HG03060 (cell line): ENCODE measurements at regions not wholly inside any gene's neighbourhood (a gene's known extent, or its start where the extent isn't known, plus 50 kb on each side); places are given as distances from the start of the nearest gene placed in this dataset.

Experiments
- ATAC-seq: cut with Tn5 transposase; IDR thresholded peaks from one replicate; pipeline ENCODE4 v1.9.1; 2021; ENCODE audit warnings: low read depth, moderate number of reproducible peaks; ENCODE audit not compliant: unreplicated experiment

DNA sequence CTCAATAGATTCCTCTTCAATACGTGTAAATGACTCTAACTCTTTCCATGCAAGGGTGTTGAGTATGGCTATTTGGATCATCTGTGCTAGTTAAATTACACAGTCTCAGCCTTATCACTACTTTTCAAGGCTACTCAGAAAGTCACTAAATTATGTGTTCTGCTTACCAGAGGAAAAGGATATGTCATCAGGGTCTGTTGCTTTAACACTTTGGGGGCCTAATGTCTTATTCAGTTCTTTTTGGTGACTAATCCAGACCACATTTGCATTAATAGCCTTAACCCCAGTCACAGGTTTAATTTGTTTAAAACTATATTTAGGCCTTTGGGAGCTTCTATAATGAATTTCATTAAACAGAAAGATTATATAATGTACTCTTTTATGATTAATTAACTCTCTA lies 649.3 kb downstream of the RPS29 start:
- no peak for ATAC-seq

DNA sequence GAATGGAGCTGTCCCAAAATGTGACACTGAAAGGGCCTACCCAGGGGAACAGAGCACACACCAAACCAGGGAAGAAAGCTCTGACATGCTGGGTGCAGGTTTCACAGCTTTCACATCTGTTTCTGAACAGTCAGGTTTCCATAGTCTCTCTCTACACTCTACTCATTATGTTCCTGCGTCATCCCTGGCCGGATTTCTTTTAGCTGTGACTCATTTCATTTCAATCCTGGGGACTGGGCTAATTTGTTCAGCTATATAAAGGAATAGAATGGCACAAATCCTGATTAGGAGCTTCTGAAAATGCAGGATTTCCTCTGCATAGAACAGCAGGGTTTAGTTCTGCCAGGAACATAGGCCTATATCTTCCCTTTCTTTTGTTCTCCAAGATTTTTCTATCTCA lies 649.8 kb downstream of the RPS29 start:
- no peak for ATAC-seq

DNA sequence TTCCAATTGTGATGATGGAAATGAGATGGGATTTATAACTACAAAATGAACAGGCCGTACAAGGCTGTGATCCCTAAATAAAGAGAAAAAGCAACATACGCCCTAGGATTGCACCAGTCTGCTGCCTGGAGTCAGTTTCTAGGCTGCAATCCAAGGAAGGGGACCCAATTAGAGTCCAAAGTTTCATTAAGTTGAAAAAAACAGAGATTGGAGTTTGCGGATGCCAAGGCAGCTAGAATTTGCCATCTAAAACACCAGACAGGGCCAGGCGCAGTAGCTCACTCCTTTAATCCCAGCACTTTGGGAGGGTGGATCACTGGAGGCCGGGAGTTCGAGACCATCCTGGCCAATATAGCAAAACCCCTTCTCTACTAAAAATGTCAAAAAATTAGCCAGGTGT lies 661.0 kb downstream of the RPS29 start:
- no peak for ATAC-seq

DNA sequence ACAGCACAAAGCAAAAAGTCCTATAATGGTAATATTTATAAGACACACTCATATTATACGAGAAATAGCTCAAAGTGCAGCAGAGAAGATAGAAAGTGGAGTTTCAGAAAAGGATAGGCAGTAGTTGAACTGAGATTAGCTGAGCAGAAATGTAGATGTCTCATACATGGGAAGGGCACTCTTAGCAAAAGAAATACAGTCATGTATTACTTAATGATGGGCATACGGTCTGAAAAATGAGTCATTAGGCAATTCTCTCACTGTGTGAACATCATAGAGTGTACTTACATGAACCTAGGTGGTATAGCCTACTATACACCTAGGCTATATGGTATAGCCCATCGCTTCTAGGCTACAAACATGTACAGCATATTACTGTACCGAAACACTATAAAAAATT lies 671.3 kb downstream of the RPS29 start:
- no peak for ATAC-seq

DNA sequence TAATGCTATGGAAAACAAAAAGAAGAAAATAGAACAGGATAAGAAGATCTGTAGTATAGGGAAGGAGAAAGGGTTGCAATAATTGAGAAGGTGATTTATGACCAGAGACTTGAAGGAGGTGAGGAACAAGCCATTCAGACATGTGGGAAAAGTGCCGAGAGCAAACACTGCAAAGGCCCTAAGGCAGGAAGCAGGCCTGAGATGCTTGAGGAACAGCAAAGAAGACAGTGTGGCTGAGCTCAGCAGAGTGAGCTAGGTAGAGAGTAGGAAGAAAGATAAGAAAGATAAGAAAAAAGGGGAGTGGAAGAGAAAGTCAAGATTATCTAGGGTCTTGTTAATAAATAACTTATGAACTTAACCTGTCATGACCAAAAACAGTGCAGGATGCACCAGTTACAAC lies 671.8 kb downstream of the RPS29 start:
- no peak for ATAC-seq

DNA sequence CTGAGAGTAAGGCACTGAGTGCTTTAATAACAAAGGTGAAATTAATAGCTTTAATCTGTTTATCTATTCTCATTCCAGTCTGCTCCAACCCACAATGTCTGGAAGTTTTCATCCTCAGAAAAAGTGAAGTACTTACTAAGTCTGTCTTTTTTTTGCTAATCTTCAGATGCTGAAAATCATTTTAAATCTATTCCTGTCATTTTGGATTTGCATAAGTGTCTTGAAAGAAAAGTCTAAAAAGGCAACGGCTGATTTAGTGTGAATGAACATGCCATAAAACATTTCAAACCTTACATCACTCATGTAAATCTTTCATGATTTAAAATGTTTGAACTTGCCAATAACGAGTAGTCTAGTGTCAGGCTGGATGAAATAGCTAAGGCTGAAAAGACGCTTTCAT lies 685.6 kb downstream of the RPS29 start:
- ATAC-seq: no peak

DNA sequence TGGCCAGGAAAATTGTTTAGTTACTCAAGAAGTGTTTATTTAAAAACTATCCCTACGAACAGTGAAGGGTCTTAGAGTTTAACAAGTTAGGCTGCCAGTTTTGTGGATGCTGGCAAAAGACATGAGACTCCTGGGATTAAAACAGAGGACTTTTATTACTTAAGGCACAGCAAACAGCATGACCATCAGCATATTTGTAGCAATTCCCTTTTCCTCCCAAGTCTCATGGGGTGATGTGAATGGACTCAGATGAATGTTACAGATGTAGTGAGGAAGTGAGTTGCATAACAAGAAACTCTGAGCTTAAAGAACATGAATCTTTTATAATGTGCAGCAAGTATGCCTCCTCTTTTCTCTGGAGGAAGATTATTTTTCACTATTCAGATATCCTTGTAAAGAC lies 695.8 kb downstream of the RPS29 start:
- no peak for ATAC-seq

DNA sequence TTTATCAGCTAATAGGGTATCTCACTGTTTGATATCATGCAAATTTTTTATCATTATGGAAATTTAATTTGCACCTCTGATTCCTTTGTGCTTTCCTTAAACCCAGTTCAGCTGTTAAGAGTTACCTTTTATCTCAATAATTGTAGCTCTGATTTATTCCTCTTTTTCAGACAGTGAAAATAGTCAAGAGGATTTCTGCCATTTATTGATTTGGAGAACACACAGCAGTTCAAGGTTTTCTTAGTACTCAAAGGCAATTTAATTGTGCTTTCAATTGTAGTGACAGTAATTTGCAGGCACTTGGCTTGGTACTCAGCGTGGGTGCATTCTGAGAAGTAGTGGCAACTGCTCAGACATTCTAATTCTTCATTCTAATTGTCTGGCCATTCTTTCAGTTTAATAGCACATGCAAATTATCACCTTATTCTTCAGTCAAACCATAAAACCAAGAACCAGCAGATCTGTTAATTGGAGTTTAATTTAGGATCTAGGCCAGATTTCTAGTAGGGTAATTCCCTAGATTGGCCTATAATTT lies 709.3 kb downstream of the RPS29 start:
- no peak for ATAC-seq

DNA sequence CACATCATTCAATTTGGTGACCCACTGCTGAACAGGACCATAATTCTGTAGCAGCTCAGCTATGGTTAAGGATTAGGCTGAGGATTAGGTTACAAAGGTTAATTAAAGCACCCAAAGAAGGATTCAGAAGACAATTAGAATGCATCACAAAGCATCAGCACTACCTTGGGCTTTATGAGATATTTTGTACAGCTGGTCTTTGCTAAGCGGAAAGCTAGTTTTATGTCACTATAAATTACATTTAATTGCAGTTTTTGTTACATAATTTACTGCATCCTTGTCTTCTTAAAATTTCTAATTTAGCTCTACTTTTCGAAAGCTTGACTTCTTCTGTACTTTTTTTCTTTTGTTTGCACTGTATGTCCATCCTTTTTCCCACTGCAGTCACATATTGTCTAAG lies 711.5 kb downstream of the RPS29 start:
- no peak for ATAC-seq

DNA sequence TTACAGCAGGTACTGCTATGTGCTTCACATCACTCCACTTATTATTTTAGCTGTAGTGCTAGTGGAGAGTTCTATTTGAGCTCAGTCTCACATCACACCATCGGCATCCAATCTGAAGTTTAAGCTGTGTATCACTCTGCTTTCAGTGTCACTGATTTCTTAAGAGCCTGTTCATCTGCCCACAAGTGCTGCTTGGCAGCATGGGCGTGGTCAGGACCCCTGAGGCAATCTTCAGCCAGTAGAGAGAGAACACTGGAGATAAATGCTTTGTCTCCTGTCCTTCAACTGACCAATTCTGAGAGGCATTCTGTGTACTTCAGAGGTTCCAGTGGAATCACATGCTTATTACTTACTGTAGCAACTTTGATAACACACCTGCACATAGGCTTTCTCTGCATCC lies 728.8 kb downstream of the RPS29 start:
- no peak for ATAC-seq

DNA sequence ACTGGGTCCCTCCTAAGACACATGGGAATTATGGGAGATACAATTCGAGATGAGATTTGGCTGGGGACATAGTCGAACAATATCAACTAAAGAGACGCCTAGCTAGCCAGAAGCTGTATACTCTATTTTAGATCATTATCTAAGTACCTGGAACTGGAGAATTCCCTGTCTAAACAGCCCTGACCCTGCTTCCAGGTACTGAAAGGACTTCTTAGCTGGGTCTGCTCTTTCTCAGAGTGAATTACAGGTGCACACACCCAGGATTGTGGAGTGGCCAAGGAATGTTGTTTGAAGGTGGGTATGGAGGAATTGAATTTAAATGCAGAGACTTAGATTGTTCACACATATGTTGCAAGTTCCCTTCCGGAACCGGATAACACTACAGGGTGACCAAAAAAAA lies 733.0 kb downstream of the RPS29 start:
- ATAC-seq: no peak

DNA sequence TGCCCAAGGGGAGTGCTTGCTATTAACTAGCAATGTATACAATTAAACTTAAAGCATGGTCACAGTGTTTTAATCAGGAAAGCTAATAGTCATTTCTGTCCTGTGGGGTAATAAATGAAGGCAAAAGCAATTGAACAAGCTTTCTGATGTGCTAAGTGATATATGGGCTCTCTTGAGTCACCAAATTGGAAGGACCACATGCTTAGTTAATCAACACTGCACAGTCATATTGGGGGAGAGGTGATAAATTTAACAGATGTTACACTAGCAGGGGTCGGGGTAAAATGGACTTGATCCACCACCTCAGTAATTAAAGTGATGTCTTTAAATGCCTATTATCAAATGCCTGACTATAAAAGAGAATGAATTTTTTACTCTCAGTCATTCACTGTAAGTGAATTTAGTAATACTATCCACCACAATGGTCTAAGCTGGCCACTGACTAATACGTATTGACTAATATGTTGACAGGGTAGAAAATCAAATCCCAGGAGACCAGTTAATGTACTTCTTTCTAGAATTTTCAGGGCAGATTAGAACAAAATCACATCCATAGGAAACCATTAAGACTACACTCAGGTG lies 736.3 kb downstream of the RPS29 start:
- no peak for ATAC-seq

DNA sequence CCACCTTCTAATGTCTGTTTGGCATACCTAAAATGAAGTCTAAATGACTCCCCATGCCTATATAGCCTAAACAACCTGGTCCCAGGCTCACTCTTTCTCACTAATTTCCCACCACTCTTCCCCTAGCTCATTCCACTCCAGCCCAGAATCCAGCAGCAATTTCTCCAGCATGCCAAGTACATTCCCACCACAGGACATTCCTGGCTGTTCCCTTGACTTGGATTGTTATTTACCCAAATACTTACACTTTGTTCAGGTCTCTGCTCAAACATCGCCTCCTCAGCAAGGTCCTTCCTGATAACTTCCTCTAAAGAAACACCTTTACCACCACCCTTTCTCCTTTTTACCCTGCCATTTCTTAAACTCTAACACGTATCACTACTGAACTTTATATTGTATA lies 743.4 kb downstream of the RPS29 start:
- no peak for ATAC-seq

DNA sequence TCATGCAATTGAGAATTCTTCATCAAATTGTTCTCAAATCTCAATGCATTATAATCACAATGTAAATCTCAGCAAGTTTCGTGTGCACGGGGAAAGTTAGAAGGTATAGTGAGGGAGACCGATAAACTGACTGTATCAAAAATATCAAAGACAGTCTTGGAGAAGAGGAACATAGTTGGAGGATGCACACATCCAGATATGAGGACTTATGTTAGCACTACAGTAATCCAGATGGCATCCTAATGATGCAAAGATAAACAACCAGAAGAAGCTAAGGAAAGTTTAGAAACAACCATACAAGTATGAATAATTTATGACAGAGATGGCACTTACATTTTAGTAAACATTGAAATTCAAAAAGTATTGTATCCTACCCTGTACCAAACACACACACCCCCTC lies 760.1 kb downstream of the RPS29 start:
- ATAC-seq: no peak

DNA sequence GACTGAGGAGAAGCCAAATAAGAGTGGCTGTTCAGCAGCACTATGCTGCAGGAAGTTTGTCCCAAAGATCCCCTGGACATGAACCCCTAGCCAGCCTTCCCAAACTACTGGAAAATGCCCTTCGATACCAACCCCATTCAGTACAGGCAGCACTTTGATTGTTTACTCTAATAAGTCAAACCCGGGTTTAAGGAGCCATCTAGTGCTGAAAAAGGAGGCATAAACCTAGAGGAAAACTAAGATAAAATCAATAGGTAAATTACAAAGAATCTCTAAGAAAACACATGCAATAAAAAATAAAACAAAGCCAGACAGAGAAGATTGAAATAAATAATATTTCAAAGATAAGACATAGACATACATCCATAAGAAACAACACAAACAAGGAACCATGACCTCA lies 771.6 kb downstream of the RPS29 start:
- ATAC-seq: no peak

DNA sequence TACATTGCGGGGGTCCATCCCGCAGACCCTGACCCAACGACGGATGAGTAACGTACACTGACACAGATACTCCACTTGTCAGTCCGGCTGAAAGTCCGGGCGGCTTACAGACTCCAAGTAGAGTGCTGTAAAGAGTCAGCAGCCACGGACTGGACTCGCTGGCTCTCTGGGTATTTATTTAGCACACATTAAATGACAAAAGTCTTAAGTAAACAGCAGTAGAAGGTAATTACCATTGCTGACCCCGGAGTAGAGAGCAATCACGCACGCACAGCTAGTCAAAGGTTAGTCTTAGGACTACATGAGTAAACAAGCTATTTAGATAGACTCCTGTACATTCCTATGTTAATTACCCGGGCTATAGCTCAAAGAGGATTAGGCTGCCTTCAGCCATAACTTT lies 780.9 kb downstream of the RPS29 start:
- no peak for ATAC-seq

DNA sequence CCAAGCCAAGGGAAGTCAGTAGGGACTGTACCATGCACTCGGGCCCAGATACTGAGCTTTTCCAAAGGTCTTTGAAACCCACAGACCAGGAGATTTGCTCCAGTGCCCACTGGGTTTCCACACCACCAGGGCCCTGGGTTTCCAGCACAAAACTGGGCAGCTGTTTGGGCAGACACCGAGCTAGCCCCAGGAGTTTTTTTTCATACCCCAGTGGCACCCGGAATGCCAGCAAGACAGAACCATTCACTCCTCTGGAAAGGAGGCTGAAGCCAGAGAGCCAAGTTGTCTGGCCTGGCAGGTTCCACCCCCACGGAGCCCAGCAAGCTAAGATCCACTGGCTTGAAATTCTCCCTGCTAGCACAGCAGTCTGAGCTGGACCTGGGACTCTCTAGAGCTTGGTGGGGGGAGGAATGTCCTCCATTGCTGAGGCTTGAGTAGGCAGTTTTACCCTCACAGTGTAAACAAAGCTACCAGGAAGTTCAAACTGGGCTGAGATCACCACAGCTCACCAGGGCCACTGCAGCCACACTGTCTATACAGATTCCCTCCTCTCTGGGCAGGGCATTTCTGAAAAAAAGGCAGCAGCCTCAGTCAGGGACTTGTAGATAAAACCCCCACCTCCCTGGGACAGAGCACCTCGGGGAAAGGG lies 793.7 kb downstream of the RPS29 start:
- ATAC-seq: no peak

DNA sequence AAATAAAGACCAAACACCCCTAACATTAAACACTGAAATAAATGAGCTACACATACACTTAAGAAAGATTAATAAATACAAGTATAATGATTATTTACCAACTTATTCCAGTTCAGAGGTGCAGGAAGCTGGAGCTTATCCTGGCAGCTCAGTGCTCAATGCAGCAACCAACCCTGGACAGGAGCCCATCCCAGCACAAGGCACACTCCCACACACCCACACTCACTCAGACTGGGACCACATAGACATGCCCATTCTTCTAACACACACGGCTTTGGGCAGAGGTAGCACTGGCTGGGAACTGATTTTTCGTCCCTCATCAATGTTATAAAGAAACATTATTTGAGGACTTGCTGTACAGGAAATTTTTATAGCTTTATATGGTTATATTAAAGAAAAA lies 797.4 kb downstream of the RPS29 start:
- no peak for ATAC-seq

DNA sequence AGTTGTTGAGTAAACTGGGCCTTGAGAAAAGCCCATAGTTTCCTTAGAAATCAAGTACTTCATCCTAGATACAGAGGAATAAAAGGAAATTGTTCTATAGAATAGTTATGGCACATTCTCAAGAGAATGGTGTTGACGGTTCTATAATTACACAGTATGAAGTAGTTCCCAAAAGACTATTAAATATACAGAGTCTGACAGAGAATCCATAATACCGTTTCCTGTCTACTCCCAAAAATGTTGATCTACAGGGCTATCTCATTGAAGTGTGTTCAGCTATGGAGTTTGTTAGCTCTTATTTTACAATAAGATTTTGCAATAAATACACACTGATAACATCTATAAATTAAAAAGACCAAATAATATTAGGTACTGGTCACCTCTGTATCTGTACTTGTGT lies 799.7 kb downstream of the RPS29 start:
- ATAC-seq: no peak

DNA sequence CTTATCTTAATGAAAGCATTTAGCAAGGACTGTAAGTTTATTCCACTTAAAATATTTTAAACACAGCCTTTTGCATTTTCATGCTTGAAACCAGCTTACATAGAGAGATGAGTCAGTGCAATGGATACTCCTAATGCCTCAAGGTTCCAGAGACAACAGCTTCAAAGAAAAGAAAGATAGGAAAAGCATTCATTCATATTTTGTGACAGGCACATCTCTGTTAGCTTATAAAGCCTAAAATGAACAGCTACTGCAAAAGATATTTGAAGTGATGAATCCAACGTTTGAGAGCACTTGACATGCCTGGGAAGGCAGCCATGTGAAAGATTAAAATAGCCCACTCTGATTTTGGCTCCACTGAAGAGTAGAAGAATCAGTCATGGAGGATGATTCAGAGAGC lies 814.5 kb downstream of the RPS29 start:
- ATAC-seq: no peak

DNA sequence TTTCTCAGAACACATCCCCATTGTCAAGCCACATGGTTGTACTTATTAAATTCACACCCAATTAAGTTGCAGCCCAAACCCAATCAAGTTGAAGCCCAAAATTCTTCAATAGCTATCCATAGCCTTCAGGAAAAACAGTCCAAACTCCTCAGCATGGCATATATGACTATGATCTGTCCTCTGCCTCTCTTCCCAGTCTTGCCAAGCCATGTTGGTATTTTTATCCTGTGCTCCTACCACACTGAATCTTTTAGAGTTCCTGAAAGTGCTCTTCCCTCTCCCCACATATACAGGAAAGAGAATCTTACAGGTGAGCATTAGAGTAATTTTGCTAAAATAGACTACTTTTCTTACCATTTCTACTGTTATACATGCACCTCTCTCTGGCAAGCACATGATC lies 834.9 kb downstream of the RPS29 start:
- no peak for ATAC-seq

DNA sequence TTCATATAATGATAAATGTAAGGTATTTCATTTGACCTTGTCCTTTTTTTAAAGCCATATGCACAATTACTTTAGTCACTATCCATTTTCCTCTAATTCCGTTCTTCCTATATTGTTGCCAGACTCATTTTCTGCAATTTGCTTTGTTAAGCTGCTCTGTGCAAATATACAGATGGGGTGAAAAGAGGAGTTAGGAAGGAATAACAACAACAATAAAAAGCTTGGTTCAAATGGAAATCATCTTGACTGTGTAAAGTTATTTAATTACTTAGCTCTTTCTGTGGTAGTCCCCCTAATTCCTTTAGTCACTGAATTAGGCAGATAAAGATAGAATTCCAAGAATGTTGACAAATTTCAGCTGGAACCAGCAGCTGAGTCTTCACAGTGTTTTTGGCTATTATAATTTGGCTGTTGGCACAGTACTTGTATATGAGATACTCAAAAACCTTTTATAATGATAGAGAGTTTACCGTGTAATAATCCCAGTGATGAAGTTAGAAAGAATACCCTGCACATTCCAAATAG lies 838.0 kb downstream of the RPS29 start:
- ATAC-seq: no peak
